BE2C (cell line): ENCODE measurements at regions not wholly inside any gene's neighbourhood (a gene's known extent, or its start where the extent isn't known, plus 50 kb on each side); places are given as distances from the start of the nearest gene placed in this dataset.

Experiments
- DNase-seq: peaks from one replicate; pipeline ENCODE4 v3.0.0-alpha.2; 2020
- H3K27me3 ChIP-seq: fragments of 250-450 bp; sonication (Bioruptor Pico); 2 replicates; pipeline ENCODE4 v1.5.1; 2020; ENCODE audit warnings: mild to moderate bottlenecking
- H3K36me3 ChIP-seq: fragments of 250-450 bp; sonication (Bioruptor Pico); 2 replicates; pipeline ENCODE4 v1.5.1; 2020; ENCODE audit warnings: mild to moderate bottlenecking
- H3K4me1 ChIP-seq: fragments of 250-450 bp; sonication (Bioruptor Pico); 2 replicates; pipeline ENCODE4 v1.5.1; 2020
- H3K4me3 ChIP-seq: 2 replicates; pipeline ENCODE4 v1.5.1; 2011; ENCODE audit warnings: low read depth, low read length
- H3K9me3 ChIP-seq: fragments of 250-450 bp; sonication (Bioruptor Pico); 2 replicates; pipeline ENCODE4 v1.5.1; 2020
- TF ChIP-seq, protein P1 (sequence below): IDR thresholded peaks from 2 replicates; pipeline ENCODE4 v1.5.1; 2012; ENCODE audit warnings: mild to moderate bottlenecking, low read depth, low read length

GRCh38 chr6:10156875-10157274 lies 258.0 kb downstream of the TFAP2A start:
- DNase-seq = no peak
- TF ChIP-seq, protein P1, sequence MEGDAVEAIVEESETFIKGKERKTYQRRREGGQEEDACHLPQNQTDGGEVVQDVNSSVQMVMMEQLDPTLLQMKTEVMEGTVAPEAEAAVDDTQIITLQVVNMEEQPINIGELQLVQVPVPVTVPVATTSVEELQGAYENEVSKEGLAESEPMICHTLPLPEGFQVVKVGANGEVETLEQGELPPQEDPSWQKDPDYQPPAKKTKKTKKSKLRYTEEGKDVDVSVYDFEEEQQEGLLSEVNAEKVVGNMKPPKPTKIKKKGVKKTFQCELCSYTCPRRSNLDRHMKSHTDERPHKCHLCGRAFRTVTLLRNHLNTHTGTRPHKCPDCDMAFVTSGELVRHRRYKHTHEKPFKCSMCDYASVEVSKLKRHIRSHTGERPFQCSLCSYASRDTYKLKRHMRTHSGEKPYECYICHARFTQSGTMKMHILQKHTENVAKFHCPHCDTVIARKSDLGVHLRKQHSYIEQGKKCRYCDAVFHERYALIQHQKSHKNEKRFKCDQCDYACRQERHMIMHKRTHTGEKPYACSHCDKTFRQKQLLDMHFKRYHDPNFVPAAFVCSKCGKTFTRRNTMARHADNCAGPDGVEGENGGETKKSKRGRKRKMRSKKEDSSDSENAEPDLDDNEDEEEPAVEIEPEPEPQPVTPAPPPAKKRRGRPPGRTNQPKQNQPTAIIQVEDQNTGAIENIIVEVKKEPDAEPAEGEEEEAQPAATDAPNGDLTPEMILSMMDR = no peak
- Histone ChIP-seq H3K36me3 (no peaks in the 10 kb centered on the region), H3K4me3 (no peak overlapping the region), H3K4me1 (no peaks in the 10 kb centered on the region), H3K9me3 (no peaks in the 10 kb centered on the region), H3K27me3 (no peaks in the 10 kb centered on the region)

- Histone ChIP-seq H3K9me3 (no peaks in the 10 kb centered on the region), H3K36me3 (no peaks in the 10 kb centered on the region), H3K4me3 (no peak overlapping the region), H3K4me1 (no peaks in the 10 kb centered on the region), H3K27me3 (no peaks in the 10 kb centered on the region)
- TF ChIP-seq, protein P1 = no peak
- no peak for DNase-seq
Observed at GRCh38 chr6:10154251-10154650, 260.6 kb downstream of the TFAP2A start.

DNA sequence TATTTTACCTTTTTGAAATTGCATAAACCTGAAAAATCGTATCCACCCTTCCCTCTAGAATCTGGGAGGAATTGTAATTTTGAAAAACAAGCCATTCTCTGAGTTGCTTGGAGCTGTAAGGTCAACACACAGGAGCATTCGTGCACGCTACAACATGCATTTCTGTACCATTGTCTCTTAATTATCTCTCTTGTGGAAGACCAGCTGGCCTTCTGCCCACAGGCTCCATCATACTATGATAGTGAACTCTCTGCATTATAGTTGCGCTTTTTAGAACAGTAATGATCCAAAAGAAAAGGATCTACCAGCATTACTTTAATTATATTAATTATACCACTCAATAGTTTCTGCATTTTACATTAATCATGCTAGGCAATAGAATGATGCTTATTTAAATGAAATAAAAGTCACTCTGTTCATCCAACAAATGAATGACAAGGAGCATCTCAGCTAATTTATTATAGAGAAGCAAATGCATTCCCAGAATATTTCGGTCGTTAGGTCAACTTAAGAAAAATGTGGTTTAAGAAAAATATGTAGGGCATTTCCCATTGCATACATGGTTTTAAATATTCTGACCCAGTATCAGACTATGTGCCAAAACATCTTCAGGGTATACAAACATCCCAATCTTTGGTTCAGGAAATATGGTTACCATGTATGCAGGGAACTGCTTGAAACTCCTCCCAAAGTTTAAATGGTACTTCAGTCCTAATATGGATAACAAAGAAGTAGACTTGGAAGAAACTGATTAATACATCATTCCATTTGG lies 263.5 kb downstream of the TFAP2A start:
- Histone ChIP-seq H3K4me1 (no peaks in the 10 kb centered on the region), H3K27me3 (no peaks in the 10 kb centered on the region), H3K36me3 (no peaks in the 10 kb centered on the region), H3K4me3 (no peak overlapping the region), H3K9me3 (no peaks in the 10 kb centered on the region)
- no peak for DNase-seq
- TF ChIP-seq, protein P1 = no peak

GRCh38 chr6:10149603-10150002 lies 265.3 kb downstream of the TFAP2A start:
- DNase-seq = no peak
- Histone ChIP-seq H3K4me1 (no peaks in the 10 kb centered on the region), H3K36me3 (no peaks in the 10 kb centered on the region), H3K9me3 (no peaks in the 10 kb centered on the region), H3K4me3 (no peak overlapping the region), H3K27me3 (no peaks in the 10 kb centered on the region)
- TF ChIP-seq, protein P1 = no peak

GRCh38 chr6:10146715-10147451 lies 268.0 kb downstream of the TFAP2A start:
- DNase-seq = peak; percentile 8
- H3K4me3 ChIP-seq = peak overlapping the region; percentile 6
- H3K27me3 ChIP-seq = no peaks in the 10 kb centered on the region

More at GRCh38 chr6:10146715-10147451, 268.0 kb downstream of the TFAP2A start:
- no peaks in the 10 kb centered on the region for H3K4me1 ChIP-seq
- H3K36me3 ChIP-seq = no peaks in the 10 kb centered on the region
- TF ChIP-seq, protein P1 = no peak
- no peaks in the 10 kb centered on the region for H3K9me3 ChIP-seq
